Astrocyte of the hippocampus (primary cell): ENCODE measurements at regions not wholly inside any gene's neighbourhood (a gene's known extent, or its start where the extent isn't known, plus 50 kb on each side); places are given as distances from the start of the nearest gene placed in this dataset.
"Not testable (repeated sequence)": the region's sequence is repeated elsewhere in the genome, so short reads cannot be mapped to it uniquely, and the experiment has no call there.

Source experiments
- DNase-seq: peaks from one replicate; pipeline ENCODE4 v3.0.0; 2011; ENCODE audit warnings: low read depth, low spot score

- no peak for DNase-seq
Observed at GRCh38 chr4:158313566-158313965, 103.3 kb downstream of the TMEM144 start.

DNA sequence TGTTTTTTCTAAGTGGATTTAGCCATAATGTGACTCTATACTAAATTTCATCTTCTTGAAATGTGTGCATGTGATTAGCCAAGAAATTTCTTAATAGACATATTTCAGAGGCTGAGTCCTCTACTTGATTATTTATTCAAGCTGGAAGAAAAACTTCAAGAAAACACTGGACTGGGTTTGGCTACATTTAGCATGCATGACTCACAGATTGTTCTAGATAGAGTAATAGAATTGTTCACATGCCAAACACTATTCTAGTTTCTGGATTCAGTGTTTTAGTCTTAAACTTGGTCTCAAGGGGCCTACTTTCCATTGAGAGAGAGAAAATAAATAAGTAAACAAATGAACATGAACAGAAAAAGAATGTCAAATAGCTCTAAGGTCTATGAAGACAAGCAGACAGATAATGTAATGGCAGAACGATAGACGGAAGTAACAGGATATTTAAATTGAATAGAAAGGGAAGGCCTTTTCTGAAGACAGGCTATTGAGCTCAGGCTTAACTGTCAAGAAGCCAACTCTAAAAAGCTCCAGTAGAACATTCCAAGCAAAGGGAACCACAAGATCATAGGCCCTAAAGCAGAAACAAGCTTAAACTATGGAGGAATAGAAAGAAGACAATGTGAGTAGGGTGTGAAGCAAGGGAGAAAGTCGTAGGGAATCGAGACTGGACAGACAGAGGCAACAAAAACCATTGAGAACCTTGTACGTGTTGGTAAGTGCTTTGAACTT, 104.6 kb downstream of the TMEM144 start:
- peak; percentile 87 for DNase-seq

GRCh38 chr4:158315706-158316105, 105.4 kb downstream of the TMEM144 start:
- peak; percentile 75 for DNase-seq

DNA sequence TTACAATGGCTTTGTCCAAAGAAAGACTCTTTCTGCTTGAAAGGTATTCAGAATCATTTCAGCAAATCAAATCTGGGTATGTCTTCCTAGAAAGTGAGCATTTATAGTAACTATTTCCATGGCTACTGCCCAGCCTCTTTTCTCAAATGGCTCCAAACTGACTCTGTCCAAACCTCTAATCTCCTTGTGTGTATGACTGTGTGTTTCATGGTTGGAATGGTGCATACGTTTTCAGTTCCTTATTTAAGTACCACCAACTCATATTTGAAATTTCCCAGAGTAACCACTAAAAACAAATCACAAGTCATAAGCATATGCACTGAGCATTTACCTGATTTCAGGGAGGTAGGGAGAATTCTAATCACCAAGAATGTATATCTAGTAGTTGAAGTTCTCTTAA, 106.0 kb downstream of the TMEM144 start:
- peak; percentile 46 for DNase-seq

GRCh38 chr4:158319880-158320279, 109.6 kb downstream of the TMEM144 start:
- DNase-seq: no peak

- no peak for DNase-seq
Observed at GRCh38 chr4:158322109-158322508, 111.8 kb downstream of the TMEM144 start.

DNA sequence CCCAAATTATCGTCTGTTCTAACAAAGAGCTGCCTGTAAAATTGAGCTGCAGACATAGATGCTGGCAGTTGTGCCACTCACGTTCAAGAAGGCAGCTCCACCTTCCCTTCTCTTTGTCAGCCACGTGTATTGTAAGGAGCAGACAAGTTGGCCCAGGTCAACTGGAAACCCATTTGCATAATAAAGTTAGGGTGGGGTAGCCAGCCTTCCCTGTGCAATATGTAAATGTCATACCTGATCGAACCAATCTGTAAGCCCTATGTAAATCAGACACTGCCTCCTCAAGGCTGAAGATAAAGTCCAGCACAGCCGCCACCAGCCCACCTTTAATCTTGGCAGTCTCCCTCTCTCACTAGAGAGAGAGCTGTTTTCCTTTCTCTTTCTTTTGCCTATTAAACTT, 117.2 kb downstream of the TMEM144 start:
- no peak for DNase-seq

- DNase-seq: no peak
Observed at GRCh38 chr4:158331863-158332262, 121.6 kb downstream of the TMEM144 start.

DNA sequence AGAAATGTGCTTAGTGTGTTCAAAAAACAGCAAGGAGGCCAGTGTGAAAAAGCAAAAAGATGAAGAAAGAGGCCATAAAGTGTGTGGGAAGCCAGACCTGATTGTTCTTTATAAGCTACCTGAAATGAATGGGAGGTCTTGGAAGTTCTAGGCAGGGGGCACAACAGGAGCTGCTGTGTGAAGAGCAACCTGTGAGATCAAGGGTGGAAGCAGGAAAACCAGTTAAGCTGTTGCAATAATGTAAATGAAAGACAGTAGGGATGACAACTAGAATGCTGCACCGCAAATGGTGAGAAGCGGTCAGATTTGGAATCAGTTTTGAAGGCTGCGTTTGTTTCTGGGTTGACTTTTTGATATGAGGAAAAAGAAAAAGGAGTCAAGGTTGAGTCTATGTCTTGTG, 123.5 kb downstream of the TMEM144 start:
- DNase-seq: no peak

- no peak for DNase-seq
Observed at GRCh38 chr4:158341896-158342295, 131.6 kb downstream of the TMEM144 start.

DNA sequence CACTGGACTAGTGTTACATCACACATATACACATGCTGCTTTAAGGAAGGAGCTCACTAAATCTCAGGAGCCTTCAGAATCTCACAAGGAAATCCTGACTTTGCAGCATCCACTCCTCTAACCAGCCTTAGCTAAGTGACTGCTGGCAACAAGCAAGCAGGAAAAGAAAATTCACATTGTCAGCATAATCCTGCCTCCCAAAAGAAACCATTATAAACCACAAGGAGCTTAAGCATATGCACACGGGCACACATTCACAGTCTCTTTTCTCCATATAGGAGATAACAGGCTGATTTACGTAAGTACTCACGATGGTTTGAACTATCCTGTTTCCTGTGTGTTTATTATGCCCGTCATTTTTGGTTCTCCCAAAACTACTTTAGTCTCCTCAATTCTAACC, 136.3 kb downstream of the TMEM144 start:
- no peak for DNase-seq

DNA sequence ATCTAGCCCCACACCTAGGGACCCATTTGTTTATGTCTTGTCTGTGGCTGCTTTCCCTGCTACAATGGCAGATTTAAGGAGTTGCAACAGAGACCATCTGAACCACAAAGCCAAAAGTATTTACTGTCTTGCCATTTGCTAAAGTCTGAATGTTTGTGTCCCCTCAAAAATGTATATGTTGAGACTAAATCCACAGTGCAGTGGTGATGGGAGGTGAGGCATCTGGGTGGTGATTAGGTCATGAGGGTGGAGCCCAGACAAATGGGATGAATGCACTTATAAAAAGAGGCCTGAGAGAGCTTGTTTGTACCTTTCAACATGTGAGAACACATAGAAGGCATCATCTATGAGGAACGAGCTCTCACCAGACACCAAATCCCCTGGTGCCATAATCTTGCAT, 137.3 kb downstream of the TMEM144 start:
- peak; percentile 8 for DNase-seq

DNA sequence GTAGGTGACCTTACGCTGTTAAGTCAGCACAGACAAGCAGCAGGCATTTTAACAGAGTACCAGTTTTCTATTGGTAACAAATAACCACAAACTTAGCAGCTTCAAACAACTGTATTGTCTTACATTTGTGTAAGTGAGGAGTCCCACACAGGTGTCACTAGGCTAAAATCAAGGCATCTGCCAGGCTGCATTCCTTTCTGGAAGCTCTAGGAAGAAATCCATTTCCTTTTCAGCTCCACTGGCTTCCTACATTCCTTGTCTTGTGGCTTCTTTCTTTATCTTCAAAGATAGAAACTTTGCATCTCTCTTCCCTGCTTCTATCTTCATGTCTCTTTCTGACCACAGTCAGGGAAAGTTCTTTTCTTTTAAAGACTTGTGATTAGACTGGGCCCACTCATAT, 139.9 kb downstream of the TMEM144 start:
- DNase-seq: no peak

GRCh38 chr4:158353541-158354304, 143.4 kb downstream of the TMEM144 start:
- DNase-seq: no peak

DNA sequence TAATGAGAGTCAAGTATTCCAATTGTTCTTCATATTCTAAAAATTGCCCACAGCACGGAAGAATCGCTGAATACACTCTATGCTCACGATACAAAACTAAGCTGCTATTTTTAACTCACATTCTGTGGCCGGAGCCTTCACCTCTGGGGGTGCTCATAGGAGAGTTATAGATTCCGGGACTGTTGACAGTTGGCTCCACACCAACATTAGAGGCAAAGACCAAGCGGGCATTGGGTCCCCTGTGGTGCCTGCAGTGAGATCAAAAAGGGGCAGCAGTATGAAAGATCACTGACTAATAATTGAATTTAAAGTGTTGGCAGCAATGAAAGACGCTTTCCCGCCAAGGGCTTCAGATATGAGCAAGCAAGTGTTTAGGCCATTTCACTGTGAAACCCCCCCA, 146.0 kb downstream of the TMEM144 start:
- peak; percentile 32 for DNase-seq

GRCh38 chr4:158367932-158368441, 153.7 kb upstream of the RXFP1 start:
- DNase-seq: not testable (repeated sequence)

- no peak for DNase-seq
Observed at GRCh38 chr4:158371158-158371557, 150.5 kb upstream of the RXFP1 start.

DNA sequence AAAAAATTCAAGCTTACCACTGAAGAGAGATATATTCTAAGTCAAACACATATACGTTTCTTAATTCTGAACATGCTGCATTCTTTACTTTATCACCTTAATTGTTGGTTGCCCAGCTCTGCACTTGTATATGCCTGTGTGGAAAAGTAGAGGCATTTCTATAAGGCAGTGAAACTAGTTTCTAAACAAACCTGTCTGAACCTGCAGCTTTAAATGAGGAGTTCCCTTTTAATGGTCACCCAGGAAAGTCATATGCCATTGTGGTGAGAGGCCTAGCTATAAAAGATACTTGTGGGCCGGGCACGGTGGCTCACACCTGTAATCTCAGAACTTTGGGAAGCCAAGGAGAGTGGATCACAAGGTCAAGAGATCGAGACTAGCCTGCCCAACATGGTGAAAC, 147.4 kb upstream of the RXFP1 start:
- DNase-seq: no peak

- DNase-seq: no peak
Observed at GRCh38 chr4:158376106-158376840, 145.4 kb upstream of the RXFP1 start.

DNA sequence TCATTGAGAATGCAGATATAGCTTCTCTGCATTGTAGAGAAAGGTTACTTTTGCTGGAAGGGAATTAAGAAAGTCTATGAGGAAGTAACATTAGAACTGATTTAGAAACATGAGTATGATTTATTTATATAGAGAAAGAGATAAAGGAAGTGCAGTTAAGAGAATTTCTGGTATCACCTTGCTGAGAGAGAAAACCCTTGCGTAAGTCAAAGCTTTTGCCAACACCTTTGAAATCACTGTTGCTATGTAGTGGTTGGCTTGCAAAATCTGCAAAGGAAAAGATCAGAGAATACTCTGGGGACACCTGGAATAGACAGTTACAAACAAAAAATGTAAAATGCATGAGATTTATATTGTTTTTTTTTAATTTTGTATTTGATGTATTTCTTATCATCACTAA, 137.3 kb upstream of the RXFP1 start:
- DNase-seq: no peak

DNA sequence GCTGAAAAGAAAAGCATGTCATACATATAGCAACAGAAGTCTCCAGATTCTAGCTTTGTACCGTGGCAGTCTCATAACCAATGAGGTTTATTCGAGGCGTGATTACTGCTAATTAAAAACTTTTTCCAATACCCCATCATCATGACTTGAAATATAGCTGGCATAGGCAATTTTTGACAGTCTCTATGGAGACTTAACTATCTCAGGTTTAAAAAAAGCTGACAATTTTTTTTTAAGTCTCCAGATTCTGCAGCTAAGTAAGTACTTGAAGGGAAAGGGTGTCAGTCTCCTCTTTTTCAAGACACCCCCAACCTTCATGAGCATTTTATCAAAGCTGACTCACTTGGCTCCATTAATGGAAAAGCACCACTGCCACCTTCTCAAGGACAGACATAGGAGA, 126.3 kb upstream of the RXFP1 start:
- DNase-seq: no peak

DNA sequence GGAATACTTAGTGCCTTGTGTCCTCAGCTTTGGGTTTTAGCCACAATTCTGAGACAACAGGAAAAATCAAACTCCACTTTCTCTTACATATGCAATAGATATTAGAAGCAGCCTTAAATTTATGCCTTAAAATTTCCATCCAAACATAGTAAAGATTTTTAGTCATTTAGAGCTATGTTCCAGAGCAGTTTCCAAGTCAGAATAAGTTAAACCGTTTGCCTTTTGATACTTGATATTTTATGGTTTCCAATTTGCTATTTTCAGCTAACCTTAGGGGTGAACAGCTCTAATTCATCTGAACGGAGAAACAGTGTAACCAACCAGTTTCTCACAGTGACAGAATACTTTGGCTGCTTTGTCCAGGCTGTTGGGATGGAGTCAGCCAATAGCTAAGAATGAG, 125.8 kb upstream of the RXFP1 start:
- no peak for DNase-seq
